ENCODE measurements at regions not wholly inside any gene's neighbourhood (a gene's known extent, or its start where the extent isn't known, plus 50 kb on each side); places are given as distances from the start of the nearest gene placed in this dataset.

GRCh38 chr13:84077271-84077670, 195.0 kb upstream of the SLITRK1 start:
- TF ChIP-seq CTCF (IDR thresholded peaks at IDR 0.05) (no peak), EP300 (IDR thresholded peaks at IDR 0.05) (no peak), POLR2A (IDR thresholded peaks at IDR 0.05) (no peak)

All from tibial nerve (tissue), 4 donors.